ENCODE measurements at regions not wholly inside any gene's neighbourhood (a gene's known extent, or its start where the extent isn't known, plus 50 kb on each side); places are given as distances from the start of the nearest gene placed in this dataset.

DNA sequence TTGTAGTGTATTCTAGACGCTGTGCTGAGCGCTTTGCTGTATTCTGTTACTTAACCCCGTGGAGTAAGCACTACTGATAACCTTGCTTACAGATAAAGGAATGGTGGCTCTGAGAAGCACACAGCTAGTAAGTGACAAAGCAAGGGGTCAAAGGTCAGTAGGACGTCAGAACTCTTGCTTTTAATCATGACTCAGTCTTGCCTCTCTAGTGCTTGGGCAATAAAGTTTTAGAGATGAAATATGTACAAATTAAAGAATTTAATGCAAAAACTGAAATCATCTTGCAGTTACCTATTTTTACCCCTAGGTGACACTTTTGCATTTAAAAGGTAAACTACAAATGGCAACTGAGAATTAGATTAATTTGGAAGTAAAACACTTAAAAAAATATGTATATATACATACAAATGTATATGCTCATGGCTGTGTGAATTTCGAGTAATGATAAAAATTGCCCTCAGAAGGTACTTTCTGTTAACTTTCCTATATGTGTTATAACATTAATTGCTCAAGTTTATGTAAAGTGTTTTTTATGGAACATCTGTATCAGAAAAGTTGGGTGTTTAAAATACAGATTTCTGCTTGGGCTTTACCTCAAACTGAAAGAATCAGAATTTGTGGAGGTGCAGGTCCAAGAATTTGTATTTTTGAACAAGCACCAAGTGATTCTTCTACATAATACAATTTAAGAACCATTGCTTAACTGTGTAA lies 175.1 kb upstream of the DAB2 start:
- WGBS, 4 donors = 17 to 32% (median 21%) methylated on average over 5 of the region's 5 CpGs
- intact Hi-C loops (cut with DNase I) = loop anchor here in 1 of 10 donors (5.0 kb wide), 1 partner anchor 332 kb away; no protein-coding TSS in a partner anchor
- no peak for ATAC-seq

DNA sequence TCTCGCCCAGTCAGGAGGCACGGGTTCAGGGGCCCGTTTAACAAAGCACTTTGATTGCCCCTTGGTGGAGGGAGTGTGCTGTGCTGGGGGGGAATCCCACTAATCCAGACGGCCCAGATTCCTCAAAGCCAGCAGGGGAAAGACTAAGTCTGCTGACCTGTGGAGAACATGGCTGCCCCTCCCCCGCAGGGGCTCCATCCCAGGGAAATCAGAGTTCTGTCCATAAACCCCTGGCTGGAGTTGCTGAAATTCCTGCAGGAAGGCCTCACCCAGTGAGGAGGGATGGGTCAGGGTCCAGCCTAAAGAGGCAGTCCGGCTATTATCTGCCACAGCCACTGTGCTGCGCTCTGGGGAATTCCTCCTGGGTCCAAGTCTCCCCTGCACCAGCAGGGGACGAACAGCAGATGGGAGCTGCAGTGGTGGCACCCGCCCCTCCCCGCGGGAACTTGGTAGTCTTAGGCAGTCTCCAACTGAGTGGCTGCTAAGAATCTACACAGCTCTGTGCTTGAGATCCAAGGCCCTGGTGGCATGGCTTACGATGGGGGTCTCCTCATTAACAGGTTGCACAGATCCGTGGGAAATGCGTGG lies 174.0 kb upstream of the DAB2 start:
- no peak overlapping the region for H3K27ac ChIP-seq
- intact Hi-C loops (cut with DNase I) = loop anchor here in 1 of 10 donors (5.0 kb wide), 1 partner anchor 334 kb away; no protein-coding TSS in a partner anchor
- TF ChIP-seq, protein P1, sequence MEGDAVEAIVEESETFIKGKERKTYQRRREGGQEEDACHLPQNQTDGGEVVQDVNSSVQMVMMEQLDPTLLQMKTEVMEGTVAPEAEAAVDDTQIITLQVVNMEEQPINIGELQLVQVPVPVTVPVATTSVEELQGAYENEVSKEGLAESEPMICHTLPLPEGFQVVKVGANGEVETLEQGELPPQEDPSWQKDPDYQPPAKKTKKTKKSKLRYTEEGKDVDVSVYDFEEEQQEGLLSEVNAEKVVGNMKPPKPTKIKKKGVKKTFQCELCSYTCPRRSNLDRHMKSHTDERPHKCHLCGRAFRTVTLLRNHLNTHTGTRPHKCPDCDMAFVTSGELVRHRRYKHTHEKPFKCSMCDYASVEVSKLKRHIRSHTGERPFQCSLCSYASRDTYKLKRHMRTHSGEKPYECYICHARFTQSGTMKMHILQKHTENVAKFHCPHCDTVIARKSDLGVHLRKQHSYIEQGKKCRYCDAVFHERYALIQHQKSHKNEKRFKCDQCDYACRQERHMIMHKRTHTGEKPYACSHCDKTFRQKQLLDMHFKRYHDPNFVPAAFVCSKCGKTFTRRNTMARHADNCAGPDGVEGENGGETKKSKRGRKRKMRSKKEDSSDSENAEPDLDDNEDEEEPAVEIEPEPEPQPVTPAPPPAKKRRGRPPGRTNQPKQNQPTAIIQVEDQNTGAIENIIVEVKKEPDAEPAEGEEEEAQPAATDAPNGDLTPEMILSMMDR (IDR thresholded peaks at IDR 0.05) = no peak
- TF ChIP-seq POLR2A (IDR thresholded peaks at IDR 0.05) = no peak
- WGBS, 4 donors = 70 to 91% (median 80%) methylated on average over 6 to 14 of the region's 14 CpGs
- DNase-seq (no peak), ATAC-seq (no peak)
- H3K36me3 ChIP-seq = no peaks in the 10 kb centered on the region
- peaks cover 0 to 10% (median 0%) of the 10 kb centered on the region in 12 donors for H3K9me3 ChIP-seq
- no peak overlapping the region for H3K4me3 ChIP-seq
- H3K27me3 ChIP-seq = no peaks in the 10 kb centered on the region
- H3K4me1 ChIP-seq = no peaks in the 10 kb centered on the region

More for the DNA sequence above, 175.1 kb upstream of the DAB2 start:
- Histone ChIP-seq H3K9me3 (peaks cover 0 to 7% (median 0%) of the 10 kb centered on the region in 12 donors), H3K27ac (no peak overlapping the region), H3K4me3 (no peak overlapping the region), H3K27me3 (no peaks in the 10 kb centered on the region), H3K4me1 (no peaks in the 10 kb centered on the region), H3K36me3 (no peaks in the 10 kb centered on the region)
- DNase-seq = no peak
- TF ChIP-seq, protein P1 (IDR thresholded peaks at IDR 0.05) = peak; percentile 32 to 63 (median 42)
- no peak for TF ChIP-seq POLR2A (IDR thresholded peaks at IDR 0.05)

DNA sequence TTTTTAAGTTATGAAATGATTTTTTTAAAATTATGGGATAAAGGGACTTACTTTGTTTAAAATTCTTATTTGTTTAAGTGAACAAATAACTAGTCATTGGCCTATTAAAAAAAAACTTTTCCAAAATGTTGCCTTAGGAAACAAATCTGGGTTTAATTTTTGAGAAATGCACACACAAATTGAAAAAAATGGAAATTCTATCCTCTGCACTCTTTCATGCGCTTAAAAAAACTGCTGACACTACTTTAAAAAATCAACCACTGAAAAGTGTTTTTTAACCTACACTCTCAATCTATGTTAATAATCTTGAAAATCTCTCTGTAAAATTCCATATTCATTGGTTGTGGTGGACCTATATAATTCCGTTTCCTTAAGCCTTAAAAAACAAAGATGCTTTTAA lies 163.4 kb upstream of the DAB2 start:
- TF ChIP-seq POLR2A (IDR thresholded peaks at IDR 0.05) = no peak
- TF ChIP-seq, protein P1 (IDR thresholded peaks at IDR 0.05) = no peak
- peaks cover 0 to 5% (median 0%) of the 10 kb centered on the region in 9 donors for H3K27me3 ChIP-seq
- H3K9me3 ChIP-seq = no peaks in the 10 kb centered on the region
- H3K4me3 ChIP-seq = no peak overlapping the region
- no peak overlapping the region for H3K27ac ChIP-seq
- intact Hi-C loops (cut with DNase I) = loop anchor here in 2 of 10 donors (10.0 kb wide), 1 partner anchor 1287 kb away; no protein-coding TSS in a partner anchor
- 91 to 93% (median 92%) methylated on average over 2 of the region's 2 CpGs for WGBS, 4 donors
- no peaks in the 10 kb centered on the region for H3K36me3 ChIP-seq
- DNase-seq (no peak), ATAC-seq (no peak)
- H3K4me1 ChIP-seq = no peaks in the 10 kb centered on the region

DNA sequence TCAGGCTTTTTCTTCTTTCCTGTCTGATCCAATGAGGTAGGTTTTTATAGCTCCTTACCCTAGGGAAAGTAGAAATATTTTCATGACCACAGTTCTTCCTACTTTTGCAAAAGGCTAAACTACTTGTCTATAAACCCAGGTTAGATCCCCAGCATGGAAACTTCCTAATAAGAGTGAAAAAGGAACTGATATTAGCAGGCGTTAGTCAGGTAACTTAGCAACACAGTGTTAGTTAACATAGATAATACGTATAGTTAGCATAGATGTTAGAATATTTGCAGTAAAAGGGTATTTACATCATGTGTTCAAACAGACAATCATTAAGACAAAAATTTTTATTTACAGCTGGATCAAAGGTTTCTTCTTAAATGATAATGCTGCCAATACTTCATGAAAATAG lies 162.9 kb upstream of the DAB2 start:
- Histone ChIP-seq H3K27ac (no peak overlapping the region), H3K4me1 (no peaks in the 10 kb centered on the region), H3K9me3 (no peaks in the 10 kb centered on the region), H3K4me3 (no peak overlapping the region), H3K27me3 (peaks cover 0 to 5% (median 0%) of the 10 kb centered on the region in 9 donors), H3K36me3 (no peaks in the 10 kb centered on the region)
- 78 to 84% (median 82%) methylated on average over 2 of the region's 2 CpGs for WGBS, 4 donors
- ATAC-seq (no peak), DNase-seq (no peak)
- no peak for TF ChIP-seq POLR2A (IDR thresholded peaks at IDR 0.05)
- intact Hi-C loops (cut with DNase I) = loop anchor here in 2 of 10 donors (10.0 kb wide), 1 partner anchor 1287 kb away; no protein-coding TSS in a partner anchor

Data from heart left ventricle (tissue), 16 donors.